HL-60 (cell line): ENCODE measurements at regions not wholly inside any gene's neighbourhood (a gene's known extent, or its start where the extent isn't known, plus 50 kb on each side); places are given as distances from the start of the nearest gene placed in this dataset.

Source experiments
- DNase-seq, 2 experiments: peaks; one replicate each; pipeline ENCODE4 v3.0.0-alpha.2; 2010 to 2020; ENCODE audit warnings: low read depth in 1 of 2, low spot score in 1 of 2
- H3K27ac ChIP-seq: fragments of 250-450 bp; sonication (Bioruptor Pico); replicated peaks from 2 replicates; pipeline ENCODE4 v1.5.1; 2020; ENCODE audit warnings: mild to moderate bottlenecking, moderate library complexity
- H3K27me3 ChIP-seq: fragments of 250-450 bp; sonication (Bioruptor Pico); 2 replicates; pipeline ENCODE4 v1.5.1; 2021; ENCODE audit warnings: mild to moderate bottlenecking, moderate library complexity; ENCODE audit not compliant: insufficient read depth, poor library complexity, severe bottlenecking
- H3K4me3 ChIP-seq: replicated peaks from 2 replicates; pipeline ENCODE4 v1.5.1; 2011; ENCODE audit warnings: mild to moderate bottlenecking, control low read depth, low read length; ENCODE audit not compliant: insufficient read depth
- GABPA ChIP-seq: IDR thresholded peaks from 2 replicates; pipeline ENCODE4 v1.6.1; 2012; ENCODE audit warnings: low read depth
- POLR2AphosphoS5 ChIP-seq: IDR thresholded peaks from 2 replicates; pipeline ENCODE4 v1.6.1; 2012; ENCODE audit warnings: low read depth
- REST ChIP-seq: IDR thresholded peaks from 2 replicates; pipeline ENCODE4 v1.6.1; 2012; ENCODE audit warnings: low read depth; ENCODE audit not compliant: insufficient replicate concordance
- SPI1 ChIP-seq: IDR thresholded peaks from 2 replicates; pipeline ENCODE4 v1.6.1; 2012; ENCODE audit warnings: low read depth, mild to moderate bottlenecking, borderline replicate concordance
- TF ChIP-seq, protein P1 (sequence below): IDR thresholded peaks from one replicate; pipeline ENCODE4 v1.5.1; 2011; ENCODE audit warnings: low read length, control low read depth, inconsistent platforms; ENCODE audit not compliant: insufficient read depth

- Histone ChIP-seq H3K27ac (no peak overlapping the region), H3K27me3 (no peaks in the 10 kb centered on the region), H3K4me3 (no peak overlapping the region)
- DNase-seq: no peak
- no peak for TF ChIP-seq REST
- TF ChIP-seq SPI1: no peak
- TF ChIP-seq POLR2AphosphoS5: no peak
- no peak for TF ChIP-seq GABPA
- TF ChIP-seq, protein P1, sequence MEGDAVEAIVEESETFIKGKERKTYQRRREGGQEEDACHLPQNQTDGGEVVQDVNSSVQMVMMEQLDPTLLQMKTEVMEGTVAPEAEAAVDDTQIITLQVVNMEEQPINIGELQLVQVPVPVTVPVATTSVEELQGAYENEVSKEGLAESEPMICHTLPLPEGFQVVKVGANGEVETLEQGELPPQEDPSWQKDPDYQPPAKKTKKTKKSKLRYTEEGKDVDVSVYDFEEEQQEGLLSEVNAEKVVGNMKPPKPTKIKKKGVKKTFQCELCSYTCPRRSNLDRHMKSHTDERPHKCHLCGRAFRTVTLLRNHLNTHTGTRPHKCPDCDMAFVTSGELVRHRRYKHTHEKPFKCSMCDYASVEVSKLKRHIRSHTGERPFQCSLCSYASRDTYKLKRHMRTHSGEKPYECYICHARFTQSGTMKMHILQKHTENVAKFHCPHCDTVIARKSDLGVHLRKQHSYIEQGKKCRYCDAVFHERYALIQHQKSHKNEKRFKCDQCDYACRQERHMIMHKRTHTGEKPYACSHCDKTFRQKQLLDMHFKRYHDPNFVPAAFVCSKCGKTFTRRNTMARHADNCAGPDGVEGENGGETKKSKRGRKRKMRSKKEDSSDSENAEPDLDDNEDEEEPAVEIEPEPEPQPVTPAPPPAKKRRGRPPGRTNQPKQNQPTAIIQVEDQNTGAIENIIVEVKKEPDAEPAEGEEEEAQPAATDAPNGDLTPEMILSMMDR: no peak
These were observed 91.7 kb upstream of the PHOX2B start for GRCh38 chr4:41839916-41840854.

DNA sequence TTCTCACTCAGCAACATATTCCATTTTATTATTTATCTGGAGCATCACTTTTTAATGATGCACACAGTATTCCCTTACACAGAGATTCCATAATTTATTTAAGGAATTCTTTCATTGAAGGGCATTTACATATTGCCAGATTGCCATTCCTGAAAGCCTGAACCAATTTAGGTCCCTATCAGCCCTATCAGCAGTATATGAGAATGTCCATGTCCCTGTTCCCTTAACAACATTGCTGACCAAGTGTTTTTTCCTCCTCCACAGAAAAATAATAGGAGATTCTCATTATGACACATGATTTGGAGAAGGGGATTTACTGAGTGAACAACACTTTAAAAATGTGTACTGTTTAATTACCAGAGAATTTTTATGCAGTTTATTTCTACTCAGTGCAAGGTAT is 90.1 kb upstream of the PHOX2B start:
- no peaks in the 10 kb centered on the region for H3K27me3 ChIP-seq
- TF ChIP-seq GABPA: no peak
- TF ChIP-seq, protein P1: no peak
- TF ChIP-seq REST: no peak
- no peak for TF ChIP-seq SPI1
- TF ChIP-seq POLR2AphosphoS5: no peak
- H3K4me3 ChIP-seq: no peak overlapping the region
- H3K27ac ChIP-seq: no peak overlapping the region
- DNase-seq: no peak

DNA sequence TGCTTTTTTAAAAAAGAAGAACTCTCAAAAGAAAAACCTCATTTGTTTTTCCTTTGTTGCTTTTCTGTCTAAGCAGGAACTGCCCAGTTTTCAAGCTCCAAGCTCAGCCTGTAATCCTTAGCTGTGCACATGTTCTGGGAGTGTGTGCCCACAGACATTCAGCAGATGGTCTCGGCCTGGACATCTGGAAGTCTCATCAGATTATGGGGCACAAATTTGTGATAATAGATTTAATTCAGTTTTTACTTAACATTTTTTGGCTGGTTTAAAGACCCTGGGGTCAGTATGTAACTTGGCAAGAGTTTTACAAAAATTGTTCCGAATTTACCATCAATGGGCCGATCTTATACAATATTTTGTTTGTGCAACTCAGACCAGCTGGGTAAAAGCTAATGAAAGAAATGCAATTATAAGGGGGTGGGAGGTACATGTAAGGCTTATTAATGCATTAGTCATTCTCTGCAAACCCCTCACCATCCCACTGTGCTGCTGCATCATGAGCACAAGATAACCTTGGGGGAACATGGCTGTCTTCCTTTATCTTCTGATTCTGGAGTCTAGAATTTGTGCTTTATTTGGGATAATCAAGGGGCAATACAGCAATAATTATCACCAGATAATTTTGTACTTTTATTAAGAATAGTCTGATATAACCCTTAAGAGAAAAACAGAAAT is 86.9 kb upstream of the PHOX2B start:
- Histone ChIP-seq H3K27ac (no peak overlapping the region), H3K27me3 (no peaks in the 10 kb centered on the region), H3K4me3 (no peak overlapping the region)
- no peak for TF ChIP-seq SPI1
- TF ChIP-seq REST: no peak
- TF ChIP-seq GABPA: no peak
- TF ChIP-seq, protein P1: no peak
- TF ChIP-seq POLR2AphosphoS5: no peak
- no peak for DNase-seq
